Central memory CD8-positive, alpha-beta T cell (primary cell): ENCODE measurements at regions not wholly inside any gene's neighbourhood (a gene's known extent, or its start where the extent isn't known, plus 50 kb on each side); places are given as distances from the start of the nearest gene placed in this dataset.
"Not testable (repeated sequence)": the region's sequence is repeated elsewhere in the genome, so short reads cannot be mapped to it uniquely, and the experiment has no call there.

ENCODE experiments used
- ATAC-seq: fragments of 150-1000 bp; cut with Tn5 transposase; replicated peaks from 2 replicates; pipeline ENCODE4 v1.10.0; 2022; ENCODE audit warnings: mild to moderate bottlenecking, moderate FRiP score, moderate number of reproducible peaks; ENCODE audit not compliant: poor library complexity, severe bottlenecking; ENCODE audit errors: extremely low read depth
- DNase-seq, 2 donors: peaks; one replicate each; pipeline ENCODE4 v3.0.0; 2021; ENCODE audit warnings: low spot score in 2 of 2
- H3K27ac Mint-ChIP-seq: one replicate; pipeline ENCODE4 v1.8.0; 2022; ENCODE audit warnings: low read depth, mild to moderate bottlenecking, moderate library complexity, mixed read lengths
- H3K27me3 Mint-ChIP-seq: one replicate; pipeline ENCODE4 v1.8.0; 2022; ENCODE audit warnings: mixed read lengths
- H3K36me3 Mint-ChIP-seq: one replicate; pipeline ENCODE4 v1.8.0; 2022; ENCODE audit warnings: mild to moderate bottlenecking, moderate library complexity, mixed read lengths; ENCODE audit not compliant: insufficient read depth
- H3K4me1 Mint-ChIP-seq: one replicate; pipeline ENCODE4 v1.8.0; 2022; ENCODE audit warnings: mixed read lengths
- H3K4me3 Mint-ChIP-seq: one replicate; pipeline ENCODE4 v1.8.0; 2022; ENCODE audit warnings: mild to moderate bottlenecking, moderate library complexity, mixed read lengths
- H3K9me3 Mint-ChIP-seq: one replicate; pipeline ENCODE4 v1.8.0; 2022; ENCODE audit warnings: mixed read lengths

DNA sequence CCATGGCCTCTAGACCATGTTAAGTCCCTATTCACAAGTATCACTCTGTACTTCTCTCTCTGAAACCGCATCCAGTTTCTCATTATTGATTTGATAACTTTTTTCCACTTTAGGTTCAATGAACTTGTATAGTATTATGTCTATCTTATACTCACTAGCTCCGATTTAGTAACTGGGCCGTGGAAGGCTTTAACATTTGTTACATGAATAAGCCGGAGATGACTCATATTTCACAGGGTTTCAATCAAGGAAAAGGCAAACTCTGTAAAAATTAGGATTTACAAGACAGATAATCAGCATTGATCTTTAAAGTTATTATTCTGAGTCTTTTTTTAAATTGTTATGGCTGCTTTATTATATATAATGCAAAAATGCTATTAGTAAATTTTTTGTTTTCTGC lies 662.2 kb upstream of the CNTN5 start:
- DNase-seq (no peak), ATAC-seq (no peak)
- no peaks in the 10 kb centered on the region for H3K27me3 Mint-ChIP-seq
- H3K9me3 Mint-ChIP-seq = peaks cover 16% of the 10 kb centered on the region
- H3K4me3 Mint-ChIP-seq = no peak overlapping the region
- peaks cover 4% of the 10 kb centered on the region for H3K36me3 Mint-ChIP-seq
- no peaks in the 10 kb centered on the region for H3K4me1 Mint-ChIP-seq
- no peak overlapping the region for H3K27ac Mint-ChIP-seq

DNA sequence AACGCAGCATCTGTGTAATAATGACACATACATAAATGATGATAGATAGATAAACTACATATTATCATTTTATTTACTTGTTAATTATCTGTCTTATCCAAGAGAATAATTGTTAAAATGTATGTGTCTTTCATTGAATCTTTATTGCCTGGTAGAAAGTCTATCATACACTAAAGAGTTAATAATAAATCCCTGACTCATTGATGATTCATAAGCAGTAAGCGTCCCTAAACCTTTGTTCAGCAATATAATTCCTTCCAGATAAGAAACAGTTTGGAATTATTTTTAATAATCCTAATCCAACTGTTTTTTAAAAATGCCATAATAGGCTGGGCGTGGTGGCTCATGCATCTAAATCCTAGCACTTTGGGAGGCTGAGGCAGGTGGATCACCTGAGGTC lies 655.6 kb upstream of the CNTN5 start:
- no peak overlapping the region for H3K27ac Mint-ChIP-seq
- H3K4me3 Mint-ChIP-seq = no peak overlapping the region
- no peaks in the 10 kb centered on the region for H3K27me3 Mint-ChIP-seq
- H3K4me1 Mint-ChIP-seq = no peaks in the 10 kb centered on the region
- ATAC-seq = no peak
- H3K36me3 Mint-ChIP-seq = peaks cover 2% of the 10 kb centered on the region
- DNase-seq = no peak
- H3K9me3 Mint-ChIP-seq = peaks cover 5% of the 10 kb centered on the region

DNA sequence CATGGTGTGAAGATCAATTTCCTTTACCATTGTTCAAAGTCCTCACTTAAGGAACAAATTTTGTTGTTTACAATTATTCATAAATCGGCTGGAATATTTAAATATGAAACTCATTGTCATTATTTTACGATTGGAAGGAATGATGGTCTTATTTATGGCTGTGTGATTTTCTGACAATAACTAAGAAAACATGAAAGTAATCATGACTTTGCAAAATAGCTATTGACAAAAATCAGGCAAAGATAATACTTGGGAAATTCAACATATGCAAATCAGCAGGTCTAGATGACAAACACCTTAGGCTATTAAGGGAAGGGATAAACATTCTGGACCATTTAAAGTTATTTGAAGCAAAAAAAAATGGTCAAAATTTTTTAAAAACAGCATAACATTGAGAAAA lies 654.8 kb upstream of the CNTN5 start:
- peaks cover 5% of the 10 kb centered on the region for H3K9me3 Mint-ChIP-seq
- DNase-seq (no peak), ATAC-seq (no peak)
- no peaks in the 10 kb centered on the region for H3K27me3 Mint-ChIP-seq
- H3K4me3 Mint-ChIP-seq = no peak overlapping the region
- H3K4me1 Mint-ChIP-seq = no peaks in the 10 kb centered on the region
- peaks cover 2% of the 10 kb centered on the region for H3K36me3 Mint-ChIP-seq
- H3K27ac Mint-ChIP-seq = no peak overlapping the region

DNA sequence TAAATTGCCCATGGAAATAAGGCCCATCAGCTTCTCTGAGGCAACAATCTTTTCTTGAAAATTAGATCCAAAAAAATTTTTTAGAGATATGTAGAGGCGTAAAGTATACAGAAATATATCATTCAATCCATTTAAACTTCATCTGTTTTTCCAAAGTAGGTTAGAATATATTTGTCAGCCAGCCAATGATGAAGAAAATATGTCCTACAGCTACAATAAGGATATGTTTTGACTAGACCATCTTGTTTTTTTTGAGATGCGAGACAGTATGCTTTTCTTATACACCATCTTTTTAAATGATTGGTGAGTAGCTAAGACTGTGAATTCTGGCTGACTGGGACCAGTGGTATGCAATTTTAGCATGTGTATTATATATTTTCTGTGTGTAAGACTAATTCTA lies 630.4 kb upstream of the CNTN5 start:
- no peaks in the 10 kb centered on the region for H3K36me3 Mint-ChIP-seq
- no peaks in the 10 kb centered on the region for H3K4me1 Mint-ChIP-seq
- DNase-seq (no peak), ATAC-seq (no peak)
- no peak overlapping the region for H3K27ac Mint-ChIP-seq
- H3K27me3 Mint-ChIP-seq = no peaks in the 10 kb centered on the region
- H3K4me3 Mint-ChIP-seq = no peak overlapping the region
- H3K9me3 Mint-ChIP-seq = peaks cover 12% of the 10 kb centered on the region

DNA sequence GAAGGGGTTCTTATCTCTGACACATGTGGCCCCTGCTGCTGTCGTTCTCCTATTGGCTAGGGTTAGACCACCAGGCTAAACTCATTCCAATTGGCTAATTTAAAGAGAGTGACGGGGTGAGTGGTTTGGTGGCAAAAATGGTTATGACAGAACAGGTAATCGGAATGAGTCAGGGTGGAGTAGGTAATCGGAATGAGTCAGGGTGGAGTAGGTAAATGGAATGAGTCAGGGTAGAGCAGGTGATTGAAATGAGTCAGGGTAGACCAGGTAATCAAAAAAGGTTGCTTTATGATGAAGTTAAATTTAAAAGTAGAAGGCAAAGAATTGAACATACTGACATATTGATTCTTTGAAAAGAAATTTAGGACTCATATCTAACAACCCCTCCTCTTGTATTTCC lies 626.2 kb upstream of the CNTN5 start:
- DNase-seq, H3K27ac Mint-ChIP-seq, H3K4me3 Mint-ChIP-seq, H3K27me3 Mint-ChIP-seq, H3K36me3 Mint-ChIP-seq, ATAC-seq, H3K4me1 Mint-ChIP-seq: not testable (repeated sequence)
- peaks cover 21% of the 10 kb centered on the region for H3K9me3 Mint-ChIP-seq

DNA sequence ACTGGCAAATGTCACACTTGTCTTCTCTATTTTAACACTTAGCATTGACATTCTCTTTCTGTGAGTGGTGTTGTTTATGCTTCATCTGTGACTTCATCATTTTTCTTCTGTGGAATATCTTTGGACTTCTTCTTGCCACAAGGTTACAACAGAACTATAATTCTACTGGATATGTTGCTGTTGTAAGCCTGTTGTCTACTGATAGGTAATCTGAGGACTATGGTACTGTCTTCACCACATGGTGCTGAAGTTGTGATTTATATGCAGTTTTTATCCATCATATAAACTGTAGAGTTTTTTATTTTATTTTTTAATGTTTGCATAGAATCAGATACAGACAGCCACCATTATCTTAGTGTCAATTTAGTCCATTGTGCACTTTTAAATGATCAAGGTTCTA lies 622.2 kb upstream of the CNTN5 start:
- DNase-seq (no peak), ATAC-seq (no peak)
- no peak overlapping the region for H3K27ac Mint-ChIP-seq
- no peak overlapping the region for H3K4me3 Mint-ChIP-seq
- H3K4me1 Mint-ChIP-seq = no peaks in the 10 kb centered on the region
- no peaks in the 10 kb centered on the region for H3K36me3 Mint-ChIP-seq
- peaks cover 16% of the 10 kb centered on the region for H3K9me3 Mint-ChIP-seq
- no peaks in the 10 kb centered on the region for H3K27me3 Mint-ChIP-seq

DNA sequence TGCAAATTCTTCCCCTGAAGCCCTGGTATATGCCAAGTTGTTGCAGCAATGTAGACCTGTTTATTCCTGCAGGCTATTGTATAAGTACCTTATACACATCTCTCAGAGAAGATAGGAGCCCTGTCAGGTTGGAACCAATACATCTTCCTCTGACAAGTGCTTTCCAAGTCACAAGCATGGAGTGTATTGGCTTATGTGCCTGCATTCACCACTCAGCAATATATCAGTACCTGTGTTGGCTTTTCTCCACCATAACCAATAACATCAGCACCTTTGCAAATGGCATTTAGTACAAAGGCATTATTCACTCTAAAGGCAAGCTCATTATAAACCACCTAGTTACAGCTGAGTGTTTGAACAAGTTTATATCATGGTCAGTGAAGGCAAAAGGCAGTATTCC lies 611.7 kb upstream of the CNTN5 start:
- H3K27me3 Mint-ChIP-seq = no peaks in the 10 kb centered on the region
- ATAC-seq (no peak), DNase-seq (no peak)
- H3K27ac Mint-ChIP-seq = no peak overlapping the region
- no peak overlapping the region for H3K4me3 Mint-ChIP-seq
- peaks cover 26% of the 10 kb centered on the region for H3K9me3 Mint-ChIP-seq
- H3K4me1 Mint-ChIP-seq = no peaks in the 10 kb centered on the region
- no peaks in the 10 kb centered on the region for H3K36me3 Mint-ChIP-seq

DNA sequence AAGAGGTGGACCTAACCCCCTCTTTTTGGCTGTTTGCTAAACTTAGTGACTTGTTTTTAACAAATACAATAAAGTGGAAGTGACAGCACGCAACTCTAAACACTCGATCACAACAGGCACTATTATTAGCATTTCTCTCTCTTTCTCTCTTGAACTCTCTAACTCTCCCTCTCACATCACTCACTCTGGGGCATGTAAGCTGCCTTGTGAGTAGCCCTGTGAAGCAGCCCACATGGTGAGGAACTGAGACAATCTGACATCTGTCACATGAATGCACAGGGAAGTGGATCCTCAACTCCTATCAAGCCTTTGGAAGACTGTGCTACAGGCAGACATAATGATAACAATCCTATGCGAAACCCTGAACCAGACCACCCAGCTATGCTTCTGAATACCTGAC lies 609.0 kb upstream of the CNTN5 start:
- ATAC-seq (no peak), DNase-seq (no peak)
- H3K27me3 Mint-ChIP-seq = no peaks in the 10 kb centered on the region
- H3K9me3 Mint-ChIP-seq = peaks cover 26% of the 10 kb centered on the region
- H3K36me3 Mint-ChIP-seq = peaks cover 2% of the 10 kb centered on the region
- no peak overlapping the region for H3K4me3 Mint-ChIP-seq
- H3K4me1 Mint-ChIP-seq = no peaks in the 10 kb centered on the region
- H3K27ac Mint-ChIP-seq = no peak overlapping the region

GRCh38 chr11:98417256-98417755 lies 603.4 kb upstream of the CNTN5 start:
- Mint-ChIP-seq H3K4me1 (no peaks in the 10 kb centered on the region), H3K36me3 (peaks cover 2% of the 10 kb centered on the region), H3K4me3 (no peak overlapping the region), H3K27ac (no peak overlapping the region), H3K9me3 (peaks cover 12% of the 10 kb centered on the region), H3K27me3 (no peaks in the 10 kb centered on the region)
- no peak for ATAC-seq
- no peak for DNase-seq

GRCh38 chr11:98423933-98424332 lies 596.8 kb upstream of the CNTN5 start:
- H3K27me3 Mint-ChIP-seq = no peaks in the 10 kb centered on the region
- ATAC-seq = no peak
- H3K27ac Mint-ChIP-seq = no peak overlapping the region
- no peak for DNase-seq
- no peaks in the 10 kb centered on the region for H3K36me3 Mint-ChIP-seq
- no peak overlapping the region for H3K4me3 Mint-ChIP-seq
- peaks cover 24% of the 10 kb centered on the region for H3K9me3 Mint-ChIP-seq
- H3K4me1 Mint-ChIP-seq = no peaks in the 10 kb centered on the region

DNA sequence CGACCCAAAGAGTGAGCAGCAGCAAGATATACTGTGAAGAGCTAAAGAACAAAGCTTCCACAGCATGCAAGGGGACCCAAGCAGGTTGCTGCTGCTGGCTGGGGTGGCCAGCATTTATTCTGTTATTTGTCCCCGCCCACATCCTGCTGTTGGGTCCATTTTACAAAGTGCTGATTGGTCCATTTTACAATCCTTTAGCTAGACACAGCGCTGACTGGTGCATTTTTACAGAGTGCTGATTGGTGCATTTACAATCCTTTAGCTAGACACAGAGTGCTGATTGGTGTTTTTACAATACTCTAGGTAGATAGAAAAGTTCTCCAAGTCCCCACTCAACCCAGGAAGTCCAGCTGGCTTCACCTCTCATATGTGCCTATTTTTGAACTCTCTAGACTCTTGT lies 596.0 kb upstream of the CNTN5 start:
- peaks cover 24% of the 10 kb centered on the region for H3K9me3 Mint-ChIP-seq
- not testable (repeated sequence) for H3K4me3 Mint-ChIP-seq, H3K27me3 Mint-ChIP-seq, H3K4me1 Mint-ChIP-seq, H3K27ac Mint-ChIP-seq, ATAC-seq, DNase-seq, H3K36me3 Mint-ChIP-seq

GRCh38 chr11:98431463-98432359 lies 589.0 kb upstream of the CNTN5 start:
- no peak overlapping the region for H3K27ac Mint-ChIP-seq
- H3K36me3 Mint-ChIP-seq = peaks cover 3% of the 10 kb centered on the region
- no peak for ATAC-seq

DNA sequence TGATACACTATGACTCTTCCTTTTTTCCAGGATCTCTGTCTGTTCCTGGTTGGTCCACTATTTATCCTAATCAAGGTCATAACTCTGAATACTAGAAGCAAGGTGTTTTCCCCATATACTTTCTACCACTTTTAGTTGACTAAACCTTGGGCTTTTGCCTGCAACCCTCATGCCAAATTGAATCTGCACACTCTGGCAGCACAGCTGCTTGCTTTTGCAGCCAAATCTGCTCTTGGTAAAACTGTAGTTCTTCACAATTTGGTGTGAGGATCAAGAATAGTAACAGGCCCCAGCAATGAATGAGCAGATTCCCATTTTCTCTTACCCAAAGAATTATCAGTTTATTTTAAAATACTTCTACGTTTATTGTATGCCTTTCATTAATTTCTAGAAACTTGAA lies 586.5 kb upstream of the CNTN5 start:
- no peak for ATAC-seq
- H3K9me3 Mint-ChIP-seq = peaks cover 21% of the 10 kb centered on the region
- no peak overlapping the region for H3K4me3 Mint-ChIP-seq
- H3K27ac Mint-ChIP-seq = no peak overlapping the region
- peaks cover 3% of the 10 kb centered on the region for H3K36me3 Mint-ChIP-seq
- H3K27me3 Mint-ChIP-seq = no peaks in the 10 kb centered on the region
- H3K4me1 Mint-ChIP-seq = no peaks in the 10 kb centered on the region
- no peak for DNase-seq

More at GRCh38 chr11:98431463-98432359, 589.0 kb upstream of the CNTN5 start:
- peaks cover 19% of the 10 kb centered on the region for H3K9me3 Mint-ChIP-seq
- H3K4me3 Mint-ChIP-seq = no peak overlapping the region
- H3K4me1 Mint-ChIP-seq = no peaks in the 10 kb centered on the region
- no peaks in the 10 kb centered on the region for H3K27me3 Mint-ChIP-seq
- no peak for DNase-seq
